ACHN (cell line): ENCODE measurements at regions not wholly inside any gene's neighbourhood (a gene's known extent, or its start where the extent isn't known, plus 50 kb on each side); places are given as distances from the start of the nearest gene placed in this dataset.

Experiments
- DNase-seq: peaks from one replicate; pipeline ENCODE4 v3.0.0-alpha.2; 2015
- in situ Hi-C: cut with HindIII; loops from 2 replicates; pipeline ENCODE4 v1.10.0; 2017; ENCODE audit warnings: low sequenced_read_pairs, low pct_ligation_motif_present, low pct_unique_long_range_greater_than_20kb

DNA sequence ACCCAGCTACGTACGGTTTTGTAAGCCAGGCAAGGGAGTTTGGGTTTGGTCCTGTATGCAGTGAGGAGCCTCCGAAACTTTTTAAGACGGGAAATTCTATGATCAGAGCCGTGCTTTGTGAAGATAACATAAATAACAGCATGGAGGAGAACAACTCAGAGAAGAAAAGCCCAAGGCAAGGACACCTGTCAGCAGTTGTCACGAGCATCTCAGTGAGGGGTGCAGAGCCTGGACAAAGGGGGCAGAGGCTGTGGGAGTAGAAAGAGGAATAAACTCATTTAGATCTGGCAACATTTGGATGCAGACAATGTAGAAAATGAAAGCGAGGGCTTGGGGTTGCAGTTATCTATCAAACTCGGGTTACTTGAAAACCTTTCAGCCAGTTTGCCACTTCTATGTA is 64.5 kb downstream of the CAVIN2 start:
- no peak for DNase-seq
- in situ Hi-C loops = no loop called here

DNA sequence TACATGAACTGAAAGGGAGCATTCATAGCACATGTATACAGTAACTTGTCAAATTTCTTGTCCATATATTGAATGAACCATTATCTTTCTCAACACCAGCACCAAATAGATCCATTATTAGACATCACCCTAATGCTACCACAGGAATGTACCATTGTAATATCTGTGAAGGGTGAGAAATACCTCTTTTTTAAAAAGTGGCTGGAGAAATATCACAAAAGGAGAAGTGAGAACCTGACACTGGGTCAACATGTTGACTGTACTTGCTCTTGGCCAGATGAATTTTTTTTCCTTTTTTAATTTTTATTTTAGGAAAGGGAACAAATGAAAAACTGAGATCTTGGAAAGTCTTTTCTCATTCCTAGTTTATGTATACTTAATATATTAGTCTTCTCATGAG is 63.5 kb downstream of the CAVIN2 start:
- DNase-seq = no peak
- in situ Hi-C loops = no loop called here
